ENCODE measurements at regions not wholly inside any gene's neighbourhood (a gene's known extent, or its start where the extent isn't known, plus 50 kb on each side); places are given as distances from the start of the nearest gene placed in this dataset.

GRCh38 chr12:91349476-91349875 is 166.9 kb upstream of the DCN start:
- H3K9ac ChIP-seq = no peak overlapping the region
- no peaks in the 10 kb centered on the region for H4K20me1 ChIP-seq (ENCODE audit: insufficient read depth)
- no peak overlapping the region for H3K4me3 ChIP-seq (IDR thresholded peaks at IDR 0.05; ENCODE audit: insufficient read depth, low read depth, low read length)
- H3K79me2 ChIP-seq (ENCODE audit: insufficient read depth, low read depth) = no peaks in the 10 kb centered on the region
- H3K4me1 ChIP-seq (ENCODE audit: low read depth, poor library complexity, severe bottlenecking) = no peaks in the 10 kb centered on the region
- TF ChIP-seq CTCF (conservative IDR thresholded peaks at IDR 0.05; ENCODE audit: low read depth, low read length) = no peak
- no peak overlapping the region for H3K4me2 ChIP-seq
- no peak overlapping the region for H3K27ac ChIP-seq
- no peak overlapping the region for H2AFZ ChIP-seq (ENCODE audit: low read depth)
- H3K27me3 ChIP-seq (ENCODE audit: insufficient read depth, low read depth) = no peaks in the 10 kb centered on the region
- H3K36me3 ChIP-seq (ENCODE audit: insufficient read depth) = no peaks in the 10 kb centered on the region

- H3K27me3 ChIP-seq (ENCODE audit: insufficient read depth, low read depth) = no peaks in the 10 kb centered on the region
- H3K4me2 ChIP-seq = no peak overlapping the region
- H3K4me1 ChIP-seq (ENCODE audit: low read depth, poor library complexity, severe bottlenecking) = no peaks in the 10 kb centered on the region
- no peaks in the 10 kb centered on the region for H3K79me2 ChIP-seq (ENCODE audit: insufficient read depth, low read depth)
- H3K36me3 ChIP-seq (ENCODE audit: insufficient read depth) = no peaks in the 10 kb centered on the region
- TF ChIP-seq CTCF (conservative IDR thresholded peaks at IDR 0.05; ENCODE audit: low read depth, low read length) = no peak
- no peak overlapping the region for H3K4me3 ChIP-seq (IDR thresholded peaks at IDR 0.05; ENCODE audit: insufficient read depth, low read depth, low read length)
- H3K27ac ChIP-seq = no peak overlapping the region
- H4K20me1 ChIP-seq (ENCODE audit: insufficient read depth) = no peaks in the 10 kb centered on the region
- H3K9ac ChIP-seq = no peak overlapping the region
- H2AFZ ChIP-seq (ENCODE audit: low read depth) = no peak overlapping the region
These were observed 165.0 kb upstream of the DCN start for GRCh38 chr12:91347481-91348214.

- Histone ChIP-seq H3K79me2 (ENCODE audit: insufficient read depth, low read depth) (no peaks in the 10 kb centered on the region), H3K36me3 (ENCODE audit: insufficient read depth) (no peaks in the 10 kb centered on the region), H3K27me3 (ENCODE audit: insufficient read depth, low read depth) (no peaks in the 10 kb centered on the region), H4K20me1 (ENCODE audit: insufficient read depth) (no peaks in the 10 kb centered on the region), H2AFZ (ENCODE audit: low read depth) (no peak overlapping the region), H3K4me1 (ENCODE audit: low read depth, poor library complexity, severe bottlenecking) (no peaks in the 10 kb centered on the region), H3K4me2 (no peak overlapping the region), H3K4me3 (IDR thresholded peaks at IDR 0.05; ENCODE audit: insufficient read depth, low read depth, low read length) (no peak overlapping the region), H3K27ac (no peak overlapping the region), H3K9ac (no peak overlapping the region)
- TF ChIP-seq CTCF (conservative IDR thresholded peaks at IDR 0.05; ENCODE audit: low read depth, low read length) = no peak
These were observed 164.2 kb upstream of the DCN start for GRCh38 chr12:91346827-91347226.

DNA sequence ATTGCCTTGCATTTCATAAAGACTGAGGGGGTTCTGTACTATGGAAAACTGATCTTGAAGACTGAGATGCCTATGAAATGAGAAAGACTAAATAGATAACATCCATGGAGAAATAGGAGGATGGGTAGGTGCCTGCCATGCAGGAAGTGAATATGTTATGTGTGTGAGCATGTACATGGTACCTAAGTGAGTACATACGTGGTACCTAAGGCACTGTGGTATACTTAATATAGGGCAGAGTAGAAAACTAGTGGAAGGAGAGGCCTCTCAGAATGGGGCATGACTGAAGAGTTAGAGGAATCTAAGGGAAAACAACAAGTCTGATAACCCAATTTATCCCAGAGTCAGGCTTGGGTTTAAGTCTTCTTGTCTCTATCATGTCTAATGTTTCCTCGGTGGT is 161.8 kb upstream of the DCN start:
- no peak overlapping the region for H3K4me2 ChIP-seq
- no peaks in the 10 kb centered on the region for H3K27me3 ChIP-seq (ENCODE audit: insufficient read depth, low read depth)
- H3K4me3 ChIP-seq (IDR thresholded peaks at IDR 0.05; ENCODE audit: insufficient read depth, low read depth, low read length) = no peak overlapping the region
- H3K4me1 ChIP-seq (ENCODE audit: low read depth, poor library complexity, severe bottlenecking) = no peaks in the 10 kb centered on the region
- no peaks in the 10 kb centered on the region for H3K79me2 ChIP-seq (ENCODE audit: insufficient read depth, low read depth)
- no peak overlapping the region for H3K27ac ChIP-seq
- H3K36me3 ChIP-seq (ENCODE audit: insufficient read depth) = no peaks in the 10 kb centered on the region
- no peak overlapping the region for H2AFZ ChIP-seq (ENCODE audit: low read depth)
- H3K9ac ChIP-seq = no peak overlapping the region
- TF ChIP-seq CTCF (conservative IDR thresholded peaks at IDR 0.05; ENCODE audit: low read depth, low read length) = no peak
- H4K20me1 ChIP-seq (ENCODE audit: insufficient read depth) = no peaks in the 10 kb centered on the region

Measured in KMS-11 (cell line).